ENCODE measurements at regions not wholly inside any gene's neighbourhood (a gene's known extent, or its start where the extent isn't known, plus 50 kb on each side); places are given as distances from the start of the nearest gene placed in this dataset.

DNA sequence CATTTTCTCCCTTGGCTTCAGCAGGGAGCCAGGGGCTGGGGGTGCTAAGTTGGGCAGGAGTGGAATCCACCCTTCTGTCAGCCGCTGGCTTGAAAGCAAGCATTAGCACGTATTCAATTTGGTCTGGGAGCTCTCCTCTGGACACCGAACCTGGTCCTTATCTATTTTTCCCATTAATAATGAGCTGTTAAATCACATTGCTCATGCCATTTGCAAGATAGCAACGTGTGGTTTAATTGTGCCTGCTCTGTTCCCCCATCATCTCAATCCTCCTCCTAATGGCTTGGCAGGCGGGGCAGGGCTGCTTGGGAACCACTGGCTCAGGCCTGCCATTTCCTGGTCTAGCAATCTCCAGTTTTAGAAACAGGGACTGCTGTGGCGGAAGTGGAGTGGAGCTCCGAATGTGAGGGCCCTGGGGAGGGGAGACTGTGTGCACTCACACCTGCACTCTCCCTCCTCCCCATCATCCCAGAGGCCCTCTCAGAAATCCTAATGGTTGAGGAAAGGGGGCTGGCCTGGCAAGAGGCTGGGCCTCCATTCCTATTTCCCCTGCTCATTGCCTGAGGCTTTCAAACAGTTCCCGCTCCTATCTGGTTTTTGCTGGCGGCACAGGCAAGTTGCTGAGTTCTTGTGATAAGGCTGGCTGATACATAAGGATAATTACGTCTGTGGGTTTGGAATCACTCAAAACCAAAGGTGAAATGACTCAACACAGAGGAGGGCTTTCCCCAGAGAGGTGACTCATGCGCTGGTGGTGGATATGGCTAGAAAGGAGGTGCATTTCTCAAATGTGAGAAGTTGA lies 201.2 kb upstream of the E2F8 start:
- TF ChIP-seq SMC3 (conservative IDR thresholded peaks at IDR 0.05; ENCODE audit: poor library complexity) (no peak), TAF1 (IDR thresholded peaks at IDR 0.05; ENCODE audit: low read depth) (no peak), EZH2 (IDR thresholded peaks at IDR 0.05; ENCODE audit: borderline replicate concordance, insufficient read depth, low read length, poor library complexity, severe bottlenecking) (no peak), MXI1 (conservative IDR thresholded peaks at IDR 0.05; ENCODE audit: poor library complexity, severe bottlenecking) (no peak)
- TF ChIP-seq, protein P1, sequence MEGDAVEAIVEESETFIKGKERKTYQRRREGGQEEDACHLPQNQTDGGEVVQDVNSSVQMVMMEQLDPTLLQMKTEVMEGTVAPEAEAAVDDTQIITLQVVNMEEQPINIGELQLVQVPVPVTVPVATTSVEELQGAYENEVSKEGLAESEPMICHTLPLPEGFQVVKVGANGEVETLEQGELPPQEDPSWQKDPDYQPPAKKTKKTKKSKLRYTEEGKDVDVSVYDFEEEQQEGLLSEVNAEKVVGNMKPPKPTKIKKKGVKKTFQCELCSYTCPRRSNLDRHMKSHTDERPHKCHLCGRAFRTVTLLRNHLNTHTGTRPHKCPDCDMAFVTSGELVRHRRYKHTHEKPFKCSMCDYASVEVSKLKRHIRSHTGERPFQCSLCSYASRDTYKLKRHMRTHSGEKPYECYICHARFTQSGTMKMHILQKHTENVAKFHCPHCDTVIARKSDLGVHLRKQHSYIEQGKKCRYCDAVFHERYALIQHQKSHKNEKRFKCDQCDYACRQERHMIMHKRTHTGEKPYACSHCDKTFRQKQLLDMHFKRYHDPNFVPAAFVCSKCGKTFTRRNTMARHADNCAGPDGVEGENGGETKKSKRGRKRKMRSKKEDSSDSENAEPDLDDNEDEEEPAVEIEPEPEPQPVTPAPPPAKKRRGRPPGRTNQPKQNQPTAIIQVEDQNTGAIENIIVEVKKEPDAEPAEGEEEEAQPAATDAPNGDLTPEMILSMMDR (IDR thresholded peaks at IDR 0.05; ENCODE audit: poor library complexity, severe bottlenecking): no peak
- TF ChIP-seq, protein P2, sequence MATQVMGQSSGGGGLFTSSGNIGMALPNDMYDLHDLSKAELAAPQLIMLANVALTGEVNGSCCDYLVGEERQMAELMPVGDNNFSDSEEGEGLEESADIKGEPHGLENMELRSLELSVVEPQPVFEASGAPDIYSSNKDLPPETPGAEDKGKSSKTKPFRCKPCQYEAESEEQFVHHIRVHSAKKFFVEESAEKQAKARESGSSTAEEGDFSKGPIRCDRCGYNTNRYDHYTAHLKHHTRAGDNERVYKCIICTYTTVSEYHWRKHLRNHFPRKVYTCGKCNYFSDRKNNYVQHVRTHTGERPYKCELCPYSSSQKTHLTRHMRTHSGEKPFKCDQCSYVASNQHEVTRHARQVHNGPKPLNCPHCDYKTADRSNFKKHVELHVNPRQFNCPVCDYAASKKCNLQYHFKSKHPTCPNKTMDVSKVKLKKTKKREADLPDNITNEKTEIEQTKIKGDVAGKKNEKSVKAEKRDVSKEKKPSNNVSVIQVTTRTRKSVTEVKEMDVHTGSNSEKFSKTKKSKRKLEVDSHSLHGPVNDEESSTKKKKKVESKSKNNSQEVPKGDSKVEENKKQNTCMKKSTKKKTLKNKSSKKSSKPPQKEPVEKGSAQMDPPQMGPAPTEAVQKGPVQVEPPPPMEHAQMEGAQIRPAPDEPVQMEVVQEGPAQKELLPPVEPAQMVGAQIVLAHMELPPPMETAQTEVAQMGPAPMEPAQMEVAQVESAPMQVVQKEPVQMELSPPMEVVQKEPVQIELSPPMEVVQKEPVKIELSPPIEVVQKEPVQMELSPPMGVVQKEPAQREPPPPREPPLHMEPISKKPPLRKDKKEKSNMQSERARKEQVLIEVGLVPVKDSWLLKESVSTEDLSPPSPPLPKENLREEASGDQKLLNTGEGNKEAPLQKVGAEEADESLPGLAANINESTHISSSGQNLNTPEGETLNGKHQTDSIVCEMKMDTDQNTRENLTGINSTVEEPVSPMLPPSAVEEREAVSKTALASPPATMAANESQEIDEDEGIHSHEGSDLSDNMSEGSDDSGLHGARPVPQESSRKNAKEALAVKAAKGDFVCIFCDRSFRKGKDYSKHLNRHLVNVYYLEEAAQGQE (IDR thresholded peaks at IDR 0.05; ENCODE audit: borderline replicate concordance): no peak
- no peak overlapping the region for H2AFZ ChIP-seq (ENCODE audit: low read depth, low read length)
- H3K4me2 ChIP-seq (ENCODE audit: low read length): no peak overlapping the region
- no peaks in the 10 kb centered on the region for H3K27me3 ChIP-seq (ENCODE audit: insufficient read depth, low read depth, low read length)
- H3K4me3 ChIP-seq (ENCODE audit: low read length): no peak overlapping the region
- no peaks in the 10 kb centered on the region for H3F3A ChIP-seq (ENCODE audit: insufficient read depth, low read length, poor library complexity, severe bottlenecking)
- no peak overlapping the region for H3K27ac ChIP-seq (ENCODE audit: low read length)
- no peaks in the 10 kb centered on the region for H3K9me3 ChIP-seq (ENCODE audit: low read length)
- H4K20me1 ChIP-seq (ENCODE audit: insufficient read depth): no peaks in the 10 kb centered on the region
- H3K9me2 ChIP-seq (ENCODE audit: insufficient read depth, low read length): no peaks in the 10 kb centered on the region
- no peaks in the 10 kb centered on the region for H3K36me3 ChIP-seq (ENCODE audit: insufficient read depth, low read length)
- H3K9ac ChIP-seq (ENCODE audit: low read length): no peak overlapping the region
- H3K79me2 ChIP-seq (replicated peaks; ENCODE audit: insufficient read depth, low read length): no peaks in the 10 kb centered on the region

DNA sequence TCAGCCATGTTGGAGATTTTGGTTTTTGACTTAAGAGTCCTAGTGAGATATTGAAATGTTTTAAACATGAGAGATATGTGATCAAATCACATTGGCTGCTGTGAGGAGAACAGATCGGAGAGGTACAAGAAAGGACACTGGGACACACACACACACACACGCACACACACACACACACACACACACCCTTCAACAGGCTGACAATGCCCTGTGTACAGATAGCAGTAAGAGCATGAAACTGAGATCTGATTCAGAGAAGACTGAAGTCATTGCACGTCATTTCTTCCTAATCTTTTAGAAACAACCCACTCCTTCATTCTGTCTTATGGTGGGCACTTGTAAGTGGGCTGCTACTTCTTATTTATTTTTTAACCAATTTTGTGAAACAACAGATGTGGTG lies 200.5 kb upstream of the E2F8 start:
- Histone ChIP-seq H3K9me2 (ENCODE audit: insufficient read depth, low read length) (no peaks in the 10 kb centered on the region), H3F3A (ENCODE audit: insufficient read depth, low read length, poor library complexity, severe bottlenecking) (no peaks in the 10 kb centered on the region), H3K9me3 (ENCODE audit: low read length) (no peaks in the 10 kb centered on the region), H3K4me2 (ENCODE audit: low read length) (no peak overlapping the region), H3K4me3 (ENCODE audit: low read length) (no peak overlapping the region), H3K9ac (ENCODE audit: low read length) (no peak overlapping the region), H3K27me3 (ENCODE audit: insufficient read depth, low read depth, low read length) (no peaks in the 10 kb centered on the region), H3K27ac (ENCODE audit: low read length) (no peak overlapping the region), H2AFZ (ENCODE audit: low read depth, low read length) (no peak overlapping the region), H4K20me1 (ENCODE audit: insufficient read depth) (no peaks in the 10 kb centered on the region), H3K36me3 (ENCODE audit: insufficient read depth, low read length) (no peaks in the 10 kb centered on the region), H3K79me2 (replicated peaks; ENCODE audit: insufficient read depth, low read length) (no peaks in the 10 kb centered on the region)
- TF ChIP-seq, protein P1 (IDR thresholded peaks at IDR 0.05; ENCODE audit: poor library complexity, severe bottlenecking): no peak
- TF ChIP-seq SMC3 (conservative IDR thresholded peaks at IDR 0.05; ENCODE audit: poor library complexity): no peak
- TF ChIP-seq EP300 (conservative IDR thresholded peaks at IDR 0.05; ENCODE audit: poor library complexity, severe bottlenecking): no peak

Data from neural cell (in vitro differentiated cells).